Common myeloid progenitor, CD34-positive (primary cell): ENCODE measurements at regions not wholly inside any gene's neighbourhood (a gene's known extent, or its start where the extent isn't known, plus 50 kb on each side); places are given as distances from the start of the nearest gene placed in this dataset.

Source experiments
- CTCF ChIA-PET: fragments of 350-600 bp; sonication (Branson Sonifier 250); formaldehyde crosslinking; loops from one replicate; lab custom pipeline; 2021; ENCODE audit warnings: antibody characterized with exemption; lab: Charles Lee
- POLR2A ChIA-PET: fragments of 350-600 bp; sonication (Branson Sonifier 250); formaldehyde crosslinking; loops from one replicate; lab custom pipeline; 2021; ENCODE audit warnings: antibody characterized with exemption; lab: Charles Lee
- DNase-seq, 3 donors: peaks; one replicate each; pipeline versions ENCODE4 v3.0.0 to v3.0.0-alpha.2; 2013
- H3K27ac ChIP-seq, 2 experiments: 1 replicate in 1 of 2; 2 replicates in 1 of 2; pipeline ENCODE4 v1.7.0; 2013; ENCODE audit warnings: inconsistent platforms in 2 of 2, low read length in 2 of 2, mild to moderate bottlenecking in 2 of 2, low read depth in 1 of 2, moderate library complexity in 1 of 2; ENCODE audit not compliant: severe bottlenecking in 2 of 2, insufficient read depth in 1 of 2, poor library complexity in 1 of 2
- H3K27me3 ChIP-seq, 5 experiments: replicated peaks in 2 of 5; 1 replicate in 3 of 5; 2 replicates in 2 of 5; pipeline versions ENCODE4 v1.6.1 to v1.7.0; 2013; ENCODE audit warnings: low read length in 4 of 5, mild to moderate bottlenecking in 2 of 5, moderate library complexity in 2 of 5, inconsistent platforms in 1 of 5; ENCODE audit not compliant: insufficient read depth in 5 of 5, control insufficient read depth in 4 of 5
- H3K36me3 ChIP-seq, 4 experiments: 1 replicate in 2 of 4; 2 replicates in 2 of 4; pipeline versions ENCODE4 v1.6.1 to v1.7.0; 2013; ENCODE audit warnings: low read length in 3 of 4, control low read depth in 1 of 4, mild to moderate bottlenecking in 1 of 4; ENCODE audit not compliant: control insufficient read depth in 4 of 4, insufficient read depth in 4 of 4
- H3K4me1 ChIP-seq, 4 experiments: 1 replicate in 3 of 4; 2 replicates in 1 of 4; pipeline versions ENCODE4 v1.6.1 to v1.7.1; 2013; ENCODE audit warnings: low read length in 3 of 4, mild to moderate bottlenecking in 3 of 4, control low read depth in 1 of 4, inconsistent platforms in 1 of 4, moderate library complexity in 1 of 4; ENCODE audit not compliant: control insufficient read depth in 4 of 4, insufficient read depth in 4 of 4; ENCODE audit errors: control extremely low read depth in 1 of 4
- H3K4me3 ChIP-seq, 7 experiments: 1 replicate in 4 of 7; 2 replicates in 3 of 7; pipeline versions ENCODE4 v1.5.1 to v1.7.0; 2013; ENCODE audit warnings: mild to moderate bottlenecking in 7 of 7, low read length in 6 of 7, moderate library complexity in 6 of 7, inconsistent platforms in 2 of 7, low read depth in 2 of 7, control low read depth in 1 of 7; ENCODE audit not compliant: insufficient read depth in 4 of 7, control insufficient read depth in 1 of 7; ENCODE audit errors: extremely low read depth in 1 of 7
- H3K9me3 ChIP-seq, 5 experiments: 1 replicate in 4 of 5; 2 replicates in 1 of 5; pipeline versions ENCODE4 v1.6.1 to v1.7.1; 2013; ENCODE audit warnings: low read length in 4 of 5, mild to moderate bottlenecking in 2 of 5, inconsistent platforms in 1 of 5, low read depth in 1 of 5, moderate library complexity in 1 of 5; ENCODE audit not compliant: control insufficient read depth in 4 of 5, insufficient read depth in 2 of 5; ENCODE audit errors: control extremely low read depth in 1 of 5
- WGBS: methylation state at CpG from one replicate; pipeline ENCODE4 v1.1.5; 2013; ENCODE audit not compliant: insufficient coverage; 5-methylcytosine and 5-hydroxymethylcytosine counted together

DNA sequence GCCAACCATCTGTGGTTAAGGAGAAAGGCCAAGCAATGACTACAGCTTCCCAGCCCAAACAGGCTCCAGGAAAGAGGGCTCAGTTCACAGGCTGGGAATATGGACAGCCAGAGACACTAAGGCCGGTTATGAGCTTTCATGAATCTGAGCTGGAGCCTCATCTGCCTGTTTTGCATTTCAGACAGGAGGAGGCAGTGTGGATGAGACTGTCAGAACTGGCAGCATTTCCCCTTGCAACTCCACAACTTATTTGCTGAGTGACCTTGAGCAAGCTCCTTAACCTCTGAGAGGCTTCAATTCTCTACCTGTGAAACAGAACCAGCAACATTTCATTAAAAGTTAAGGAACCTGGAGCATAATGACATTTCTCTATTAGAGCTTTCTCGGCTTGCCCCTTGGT lies 264.0 kb downstream of the ETS1 start:
- Histone ChIP-seq H3K36me3 (no peaks in the 10 kb centered on the region), H3K4me3 (no peak overlapping the region), H3K27me3 (no peaks in the 10 kb centered on the region), H3K4me1 (peaks cover 5 to 16% (median 11%) of the 10 kb centered on the region in 4 experiments), H3K27ac (no peak overlapping the region), H3K9me3 (no peaks in the 10 kb centered on the region)
- ChIA-PET POLR2A (interaction anchor here (0.6 kb wide), 1 partner anchor 12 kb away, joined by 3 read pairs; no protein-coding TSS in a partner anchor), CTCF (interaction anchor here (0.9 to 3.0 kb wide), 9 partner anchors 11 to 309 kb away, joined by 3 to 8 read pairs (median 3); no protein-coding TSS in a partner anchor)
- DNase-seq: peak in 1 of 3 donors; percentile 34
- WGBS: 92% methylated on average over 2 of the region's 2 CpGs

DNA sequence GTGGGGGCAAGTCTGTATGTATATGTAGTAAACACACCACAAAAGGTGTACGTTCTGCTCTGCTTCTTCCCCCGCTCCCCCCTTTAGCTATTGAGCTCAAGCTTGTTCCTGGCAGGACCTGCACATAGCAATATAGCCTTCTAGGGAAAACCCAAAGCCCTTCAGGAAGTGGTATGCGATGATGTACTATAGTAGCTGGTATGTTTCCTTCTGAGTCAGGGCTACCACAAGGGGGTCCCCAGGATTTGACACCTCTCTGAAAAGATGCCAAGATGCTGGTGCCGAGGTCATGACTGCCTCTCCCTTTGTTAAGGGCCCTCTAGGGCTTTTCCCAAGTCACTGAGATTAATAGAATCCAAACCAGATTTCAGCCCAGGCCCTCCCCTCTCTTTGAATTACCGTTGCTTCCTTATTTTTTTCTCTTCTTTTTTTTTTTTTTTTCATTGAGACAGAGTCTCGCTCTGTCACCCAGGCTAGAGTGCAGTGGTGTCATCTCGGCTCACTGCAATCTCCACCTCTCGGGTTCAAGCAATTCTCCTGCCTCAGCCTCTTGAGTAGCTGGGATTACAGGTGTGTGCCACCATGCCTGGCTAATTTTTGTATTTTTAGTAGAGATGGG lies 268.4 kb downstream of the ETS1 start:
- H3K27ac ChIP-seq: no peak overlapping the region
- DNase-seq: peak; percentile 88 to 96 (median 95)

GRCh38 chr11:128316541-128317227 lies 270.7 kb downstream of the ETS1 start:
- H3K27ac ChIP-seq: no peak overlapping the region
- POLR2A ChIA-PET: no interaction called here
- peak in 2 of 3 donors; percentile 29 to 54 for DNase-seq
- peaks cover 0 to 19% (median 5%) of the 10 kb centered on the region in 5 experiments for H3K9me3 ChIP-seq
- peaks cover 2 to 11% (median 7%) of the 10 kb centered on the region in 4 experiments for H3K4me1 ChIP-seq
- CTCF ChIA-PET: interaction anchor here (0.6 to 2.4 kb wide), 5 partner anchors 9 to 312 kb away, joined by 3 to 9 read pairs (median 4); no protein-coding TSS in a partner anchor
- H3K36me3 ChIP-seq: no peaks in the 10 kb centered on the region
- no peak overlapping the region for H3K4me3 ChIP-seq
- H3K27me3 ChIP-seq: no peaks in the 10 kb centered on the region
- 93% methylated on average over 3 of the region's 4 CpGs for WGBS

More for the DNA sequence above, 268.4 kb downstream of the ETS1 start:
- CTCF ChIA-PET: interaction anchor here (1.0 to 1.5 kb wide), 4 partner anchors 16 to 312 kb away, joined by 3 to 8 read pairs (median 3); no protein-coding TSS in a partner anchor
- no peaks in the 10 kb centered on the region for H3K36me3 ChIP-seq
- H3K4me1 ChIP-seq: peaks cover 4 to 11% (median 7%) of the 10 kb centered on the region in 4 experiments
- WGBS: 0% methylated on average over 3 of the region's 8 CpGs
- peak overlapping the region in 1 of 7 experiments; percentile 14 for H3K4me3 ChIP-seq
- H3K27me3 ChIP-seq: no peaks in the 10 kb centered on the region
- peaks cover 0 to 18% (median 5%) of the 10 kb centered on the region in 5 experiments for H3K9me3 ChIP-seq
- POLR2A ChIA-PET: no interaction called here

DNA sequence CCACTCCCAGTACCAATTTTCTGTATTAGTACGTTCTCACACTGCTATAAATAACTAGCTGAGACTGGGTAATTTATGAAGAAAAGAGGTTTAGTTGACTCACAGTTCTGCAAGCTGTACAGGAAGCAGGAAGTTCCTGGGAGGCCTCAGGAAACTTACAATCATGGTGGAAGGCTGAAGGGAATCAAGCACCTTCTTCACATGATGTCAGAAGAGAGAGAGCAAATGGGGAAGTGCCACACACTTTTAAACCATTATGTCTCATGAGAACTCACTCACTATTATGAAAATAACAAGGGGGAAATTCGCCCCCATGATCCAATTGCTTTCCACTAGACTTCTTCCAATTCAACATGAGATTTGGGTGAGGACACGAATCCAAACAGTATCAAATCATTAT lies 271.4 kb downstream of the ETS1 start:
- WGBS: 100% methylated on average over 1 of the region's 3 CpGs
- Histone ChIP-seq H3K36me3 (no peaks in the 10 kb centered on the region), H3K4me3 (no peak overlapping the region), H3K4me1 (peaks cover 2 to 11% (median 7%) of the 10 kb centered on the region in 4 experiments), H3K27ac (no peak overlapping the region), H3K27me3 (no peaks in the 10 kb centered on the region), H3K9me3 (peaks cover 0 to 19% (median 5%) of the 10 kb centered on the region in 5 experiments)
- POLR2A ChIA-PET: no interaction called here
- CTCF ChIA-PET: interaction anchor here (1.3 to 2.4 kb wide), 2 partner anchors 25 to 26 kb away, joined by 4 to 9 read pairs; no protein-coding TSS in a partner anchor
- DNase-seq: peak in 2 of 3 donors; percentile 70 to 80

DNA sequence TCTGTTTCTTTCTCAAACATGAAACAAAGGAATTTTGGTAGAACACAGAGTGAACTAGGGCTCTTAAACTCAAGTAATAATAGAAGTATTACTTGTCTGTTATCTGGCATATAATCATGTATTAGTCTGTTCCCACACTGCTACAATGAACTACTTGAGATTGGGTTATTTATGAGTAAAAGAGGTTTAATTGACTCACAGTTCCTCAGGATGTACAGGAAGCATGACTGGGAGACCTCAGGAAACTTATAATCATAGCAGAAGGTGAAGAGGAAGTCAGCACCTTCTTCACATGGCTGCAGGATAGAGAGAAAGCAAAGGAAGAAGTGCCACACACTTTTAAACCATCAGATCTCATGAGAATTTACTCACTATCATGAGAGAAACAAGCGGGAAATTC lies 273.4 kb downstream of the ETS1 start:
- POLR2A ChIA-PET: no interaction called here
- Histone ChIP-seq H3K4me3 (no peak overlapping the region), H3K27ac (no peak overlapping the region), H3K4me1 (peaks cover 2 to 5% (median 4%) of the 10 kb centered on the region in 4 experiments), H3K36me3 (no peaks in the 10 kb centered on the region), H3K27me3 (no peaks in the 10 kb centered on the region), H3K9me3 (peaks cover 0 to 19% (median 5%) of the 10 kb centered on the region in 5 experiments)
- 100% methylated on average over 1 of the region's 1 CpG for WGBS
- CTCF ChIA-PET: no interaction called here
- no peak for DNase-seq

DNA sequence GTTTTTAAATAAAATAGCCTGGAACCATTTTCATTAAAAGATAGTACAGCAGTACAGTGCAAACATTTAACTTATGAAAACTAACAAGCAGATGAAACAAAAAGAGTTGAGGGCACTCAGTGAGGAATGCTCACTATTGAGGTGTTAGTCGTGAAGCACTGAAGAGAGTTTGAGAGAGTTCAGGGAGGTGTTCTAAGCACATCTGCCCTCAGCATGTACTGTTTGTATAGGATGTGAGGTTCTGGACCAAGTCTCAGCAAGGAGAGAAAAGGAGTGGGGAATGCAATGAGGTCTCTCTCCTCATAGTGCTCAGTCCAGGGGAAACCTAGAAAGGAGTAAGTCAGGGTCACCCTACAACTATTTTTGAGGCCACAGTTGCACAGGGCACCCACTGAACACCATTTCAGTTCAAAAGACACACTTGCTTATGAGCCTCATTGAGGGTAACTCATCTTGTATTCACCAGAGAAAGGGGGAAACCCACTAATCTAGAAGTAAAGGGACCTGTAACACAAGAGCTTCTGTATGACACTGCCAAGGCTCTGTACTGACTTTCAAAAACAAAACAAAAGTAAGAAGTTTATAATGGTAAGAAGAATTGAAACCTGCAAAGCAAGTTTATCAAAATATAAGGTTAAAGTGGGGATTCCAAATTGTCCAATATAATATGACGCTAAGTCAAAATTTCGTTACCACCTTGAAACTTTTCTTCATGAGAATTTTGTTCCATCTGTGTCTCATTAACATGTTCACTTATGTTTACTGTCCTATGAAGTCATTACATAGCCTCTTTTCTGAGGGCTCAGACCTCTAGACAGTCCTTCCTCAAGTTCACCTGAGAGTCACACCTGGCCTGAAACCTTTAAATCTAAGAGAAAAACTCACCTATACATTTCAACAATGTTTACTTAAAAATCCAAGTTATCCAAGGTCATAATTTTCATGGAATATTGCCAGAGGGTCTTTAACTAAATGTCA lies 275.3 kb downstream of the ETS1 start:
- ChIA-PET CTCF (no interaction called here), POLR2A (no interaction called here)
- Histone ChIP-seq H3K4me1 (no peaks in the 10 kb centered on the region), H3K27me3 (no peaks in the 10 kb centered on the region), H3K36me3 (no peaks in the 10 kb centered on the region), H3K27ac (no peak overlapping the region), H3K4me3 (no peak overlapping the region), H3K9me3 (peaks cover 0 to 19% (median 5%) of the 10 kb centered on the region in 5 experiments)
- 100% methylated on average over 1 of the region's 3 CpGs for WGBS
- DNase-seq: no peak
